ENCODE measurements at regions not wholly inside any gene's neighbourhood (a gene's known extent, or its start where the extent isn't known, plus 50 kb on each side); places are given as distances from the start of the nearest gene placed in this dataset.

DNA sequence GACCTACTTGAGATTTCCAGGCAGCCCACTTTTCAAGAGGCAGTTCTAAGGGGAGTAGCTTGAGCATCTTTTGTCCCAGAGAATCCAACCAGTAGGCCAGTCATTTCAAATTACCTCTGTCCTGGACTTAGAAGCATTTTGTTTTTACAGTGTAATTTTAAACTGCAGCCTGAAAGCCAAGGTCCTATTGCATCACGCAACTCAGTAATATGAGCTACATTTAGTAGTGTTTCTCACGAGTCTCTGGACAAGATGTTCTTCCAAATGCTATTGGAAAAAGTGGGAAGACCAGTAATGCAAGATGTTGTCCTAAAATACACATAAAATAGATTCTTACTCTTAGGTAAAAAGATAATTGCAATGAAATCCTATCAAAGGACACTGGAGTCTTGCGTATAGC, 182.5 kb upstream of the ARX start:
- Mint-ChIP-seq H3K36me3 (ENCODE audit: low read depth) (no peaks in the 10 kb centered on the region), H3K4me1 (no peaks in the 10 kb centered on the region), H3K27ac (no peak overlapping the region), H3K4me3 (no peak overlapping the region), H3K9me3 (no peaks in the 10 kb centered on the region), H3K27me3 (no peaks in the 10 kb centered on the region)
- POLR2A ChIA-PET: no interaction called here
- TF ChIP-seq, protein P1, sequence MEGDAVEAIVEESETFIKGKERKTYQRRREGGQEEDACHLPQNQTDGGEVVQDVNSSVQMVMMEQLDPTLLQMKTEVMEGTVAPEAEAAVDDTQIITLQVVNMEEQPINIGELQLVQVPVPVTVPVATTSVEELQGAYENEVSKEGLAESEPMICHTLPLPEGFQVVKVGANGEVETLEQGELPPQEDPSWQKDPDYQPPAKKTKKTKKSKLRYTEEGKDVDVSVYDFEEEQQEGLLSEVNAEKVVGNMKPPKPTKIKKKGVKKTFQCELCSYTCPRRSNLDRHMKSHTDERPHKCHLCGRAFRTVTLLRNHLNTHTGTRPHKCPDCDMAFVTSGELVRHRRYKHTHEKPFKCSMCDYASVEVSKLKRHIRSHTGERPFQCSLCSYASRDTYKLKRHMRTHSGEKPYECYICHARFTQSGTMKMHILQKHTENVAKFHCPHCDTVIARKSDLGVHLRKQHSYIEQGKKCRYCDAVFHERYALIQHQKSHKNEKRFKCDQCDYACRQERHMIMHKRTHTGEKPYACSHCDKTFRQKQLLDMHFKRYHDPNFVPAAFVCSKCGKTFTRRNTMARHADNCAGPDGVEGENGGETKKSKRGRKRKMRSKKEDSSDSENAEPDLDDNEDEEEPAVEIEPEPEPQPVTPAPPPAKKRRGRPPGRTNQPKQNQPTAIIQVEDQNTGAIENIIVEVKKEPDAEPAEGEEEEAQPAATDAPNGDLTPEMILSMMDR (IDR thresholded peaks at IDR 0.05): no peak
- CTCF ChIA-PET: no interaction called here
- DNase-seq (no peak), ATAC-seq (ENCODE audit: low read depth) (no peak)
- intact Hi-C loops (cut with micrococcal nuclease): no loop called here

DNA sequence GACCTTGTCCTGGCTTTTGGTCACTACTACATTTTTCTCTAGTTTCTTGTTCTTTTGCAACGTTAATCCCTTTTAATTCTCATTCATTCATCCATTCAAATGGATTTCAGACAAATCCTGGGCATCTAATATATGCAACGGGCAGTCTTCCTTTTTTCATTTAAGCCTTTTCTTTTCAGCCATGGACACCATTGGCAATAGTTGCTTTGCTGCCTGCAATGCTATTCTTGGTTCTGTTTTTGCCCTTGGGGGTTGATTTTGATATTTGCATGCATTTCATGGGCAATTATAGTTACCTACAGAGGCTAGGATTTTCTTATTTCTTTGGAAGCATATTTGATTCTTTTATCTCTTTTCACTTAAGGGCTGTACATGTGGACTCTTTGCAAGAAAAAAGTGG, 180.5 kb upstream of the ARX start:
- Mint-ChIP-seq H3K4me3 (no peak overlapping the region), H3K27ac (no peak overlapping the region), H3K9me3 (no peaks in the 10 kb centered on the region), H3K27me3 (no peaks in the 10 kb centered on the region), H3K4me1 (no peaks in the 10 kb centered on the region), H3K36me3 (ENCODE audit: low read depth) (no peaks in the 10 kb centered on the region)
- DNase-seq (no peak), ATAC-seq (ENCODE audit: low read depth) (no peak)
- CTCF ChIA-PET: no interaction called here
- TF ChIP-seq, protein P1 (IDR thresholded peaks at IDR 0.05): no peak
- intact Hi-C loops (cut with micrococcal nuclease): no loop called here
- POLR2A ChIA-PET: no interaction called here

DNA sequence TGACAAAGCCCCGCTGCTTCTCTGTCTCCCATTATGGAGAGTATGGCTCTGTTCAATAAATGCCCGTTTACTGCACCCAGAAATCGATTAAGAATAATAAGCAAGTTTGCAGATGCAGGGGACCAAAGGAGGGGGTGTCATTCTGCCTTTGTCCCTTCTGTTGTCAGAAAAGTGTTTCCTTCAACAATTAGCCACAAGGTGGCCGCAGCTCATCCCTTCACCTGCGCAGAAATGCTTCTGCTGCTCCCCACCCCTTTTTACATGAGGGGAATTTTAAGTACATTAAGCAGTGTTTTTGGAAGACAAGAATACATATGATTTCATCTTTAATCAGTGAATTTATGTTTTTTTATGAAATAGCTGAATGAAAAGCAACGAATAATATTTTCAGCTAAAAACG, 175.6 kb upstream of the ARX start:
- DNase-seq (no peak), ATAC-seq (ENCODE audit: low read depth) (no peak)
- Mint-ChIP-seq H3K4me1 (no peaks in the 10 kb centered on the region), H3K4me3 (no peak overlapping the region), H3K36me3 (ENCODE audit: low read depth) (no peaks in the 10 kb centered on the region), H3K27ac (no peak overlapping the region), H3K27me3 (no peaks in the 10 kb centered on the region), H3K9me3 (no peaks in the 10 kb centered on the region)
- POLR2A ChIA-PET: no interaction called here
- intact Hi-C loops (cut with micrococcal nuclease): no loop called here
- CTCF ChIA-PET: no interaction called here
- TF ChIP-seq, protein P1 (IDR thresholded peaks at IDR 0.05): no peak

DNA sequence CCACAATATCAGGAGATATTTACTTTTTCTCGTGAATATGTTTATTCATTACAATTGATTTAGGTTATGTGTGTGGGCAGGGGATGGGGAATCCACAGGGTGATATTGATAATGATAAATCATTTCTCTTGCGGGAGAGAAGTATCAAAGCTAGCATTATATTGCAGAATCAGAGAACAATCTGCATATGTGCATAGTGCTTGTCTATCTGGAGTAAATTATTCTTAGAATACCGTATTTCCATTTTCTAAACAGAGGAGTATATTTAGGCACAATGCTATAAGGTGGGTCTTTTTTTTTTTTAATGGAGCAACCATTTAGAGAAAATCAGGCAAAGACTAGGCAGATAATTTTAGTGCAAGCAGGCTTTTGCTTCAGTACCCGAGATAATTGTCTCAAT, 166.0 kb upstream of the ARX start:
- Mint-ChIP-seq H3K27me3 (no peaks in the 10 kb centered on the region), H3K4me3 (no peak overlapping the region), H3K27ac (no peak overlapping the region), H3K4me1 (no peaks in the 10 kb centered on the region), H3K9me3 (no peaks in the 10 kb centered on the region), H3K36me3 (ENCODE audit: low read depth) (no peaks in the 10 kb centered on the region)
- POLR2A ChIA-PET: no interaction called here
- TF ChIP-seq, protein P1 (IDR thresholded peaks at IDR 0.05): no peak
- ATAC-seq (ENCODE audit: low read depth): no peak
- CTCF ChIA-PET: no interaction called here
- DNase-seq: no peak
- intact Hi-C loops (cut with micrococcal nuclease): no loop called here

DNA sequence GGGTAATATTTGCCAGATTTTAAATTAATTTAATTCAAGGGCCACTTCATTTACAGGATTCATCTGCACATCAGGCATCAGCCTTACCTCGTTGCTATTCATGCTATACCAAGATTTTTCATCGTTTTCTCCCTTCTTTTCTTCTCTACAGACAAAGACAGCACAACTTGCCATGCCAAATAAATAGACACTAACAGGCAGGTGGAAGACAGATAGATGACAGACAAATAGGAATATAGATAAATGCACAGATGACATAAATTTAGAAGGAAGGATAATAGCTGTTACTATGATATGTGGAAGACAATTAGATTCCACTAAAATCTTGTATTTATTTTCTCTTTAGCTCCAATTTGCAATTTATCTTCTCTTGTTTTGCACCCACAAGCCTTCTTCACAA, 164.5 kb upstream of the ARX start:
- no peaks in the 10 kb centered on the region for H3K27me3 Mint-ChIP-seq
- POLR2A ChIA-PET: no interaction called here

More for the DNA sequence above, 164.5 kb upstream of the ARX start:
- ATAC-seq (ENCODE audit: low read depth) (no peak), DNase-seq (no peak)
- Mint-ChIP-seq H3K36me3 (ENCODE audit: low read depth) (no peaks in the 10 kb centered on the region), H3K27ac (no peak overlapping the region), H3K9me3 (no peaks in the 10 kb centered on the region), H3K4me1 (no peaks in the 10 kb centered on the region), H3K4me3 (no peak overlapping the region)
- intact Hi-C loops (cut with micrococcal nuclease): no loop called here
- TF ChIP-seq, protein P1 (IDR thresholded peaks at IDR 0.05): no peak
- CTCF ChIA-PET: no interaction called here

Data from activated B cell treated with CpG ODN at 0.5 μM for 24 hours (primary cell).